HEK293 (cell line): ENCODE measurements at regions not wholly inside any gene's neighbourhood (a gene's known extent, or its start where the extent isn't known, plus 50 kb on each side); places are given as distances from the start of the nearest gene placed in this dataset.
"Not testable (repeated sequence)": the region's sequence is repeated elsewhere in the genome, so short reads cannot be mapped to it uniquely, and the experiment has no call there.

Source experiments
- CTCF ChIA-PET: fragments of 350-600 bp; formaldehyde crosslinking; extraction: SDS; loops from one replicate; lab custom pipeline; 2021; ENCODE audit warnings: antibody characterized with exemption; lab: Yijun Ruan, JAX
- POLR2A ChIA-PET: fragments of 300-600 bp; formaldehyde crosslinking; extraction: SDS; loops from one replicate; lab custom pipeline; 2020; ENCODE audit warnings: antibody characterized with exemption, inconsistent platforms; lab: Yijun Ruan, JAX
- H3K27ac ChIP-seq: fragments of 200-500 bp; sonication (Bioruptor generic); 2 replicates; pipeline ENCODE4 v1.5.1; 2014; ENCODE audit warnings: low read depth, low read length, control low read depth, inconsistent platforms; ENCODE audit errors: extremely low read depth
- H3K36me3 ChIP-seq, 2 experiments: fragments of 200-500 bp in 1 of 2; sonication (Bioruptor generic) in 1 of 2; 1 replicate in 1 of 2; 2 replicates in 1 of 2; pipeline ENCODE4 v1.5.1; 2014 to 2017; ENCODE audit warnings: inconsistent platforms in 2 of 2, low read length in 2 of 2; ENCODE audit not compliant: control insufficient read depth in 2 of 2, insufficient read depth in 1 of 2
- H3K4me1 ChIP-seq: fragments of 200-500 bp; sonication (Bioruptor generic); 2 replicates; pipeline ENCODE4 v1.5.1; 2014; ENCODE audit warnings: mild to moderate bottlenecking, low read length, inconsistent platforms; ENCODE audit not compliant: control insufficient read depth, insufficient read depth
- H3K4me3 ChIP-seq: 2 replicates; pipeline ENCODE4 v1.5.1; 2011; ENCODE audit warnings: low read depth, mild to moderate bottlenecking, control low read depth, low read length, moderate library complexity
- H3K9me3 ChIP-seq: fragments of 200-500 bp; sonication (Bioruptor generic); 2 replicates; pipeline ENCODE4 v1.5.1; 2014; ENCODE audit warnings: low read depth, low read length, inconsistent platforms; ENCODE audit not compliant: control insufficient read depth, insufficient read depth
- ZIC2 ChIP-seq: fragments of 450-650 bp; formaldehyde crosslinking; IDR thresholded peaks from 2 replicates; pipeline ENCODE4 v1.5.1; 2016; ENCODE audit warnings: missing biosample characterization, missing genetic modification characterization
- ZNF2 ChIP-seq: fragments of 450-650 bp; formaldehyde crosslinking; IDR thresholded peaks from 2 replicates; pipeline ENCODE4 v1.5.1; 2016; ENCODE audit warnings: missing biosample characterization, missing genetic modification characterization
- ZNF654 ChIP-seq: fragments of 450-650 bp; formaldehyde crosslinking; IDR thresholded peaks from 2 replicates; pipeline ENCODE4 v1.5.1; 2016; ENCODE audit warnings: low read depth, missing biosample characterization, missing genetic modification characterization
- ZSCAN16 ChIP-seq: fragments of 450-650 bp; formaldehyde crosslinking; IDR thresholded peaks from 2 replicates; pipeline ENCODE4 v1.5.1; 2016; ENCODE audit warnings: missing biosample characterization, missing genetic modification characterization

- no peak overlapping the region for H3K27ac ChIP-seq
- CTCF ChIA-PET: interaction anchor here (0.5 to 1.9 kb wide), 3 partner anchors 9 to 113 kb away, joined by 3 to 9 read pairs (median 4); no protein-coding TSS in a partner anchor
- H3K4me3 ChIP-seq: no peak overlapping the region
- no peaks in the 10 kb centered on the region for H3K9me3 ChIP-seq
- TF ChIP-seq ZSCAN16 (no peak), ZIC2 (tag by site-specific recombination) (no peak)
- TF ChIP-seq, all 188 proteins: peak for 0
- Histone ChIP-seq H3K36me3 (no peaks in the 10 kb centered on the region), H3K4me1 (no peaks in the 10 kb centered on the region)
- POLR2A ChIA-PET: no interaction called here
Measured at GRCh38 chr1:100811808-100812207, 82.8 kb downstream of the EXTL2 start.

GRCh38 chr1:100814938-100815337 lies 79.7 kb downstream of the EXTL2 start:
- H3K4me3 ChIP-seq, POLR2A ChIA-PET, H3K9me3 ChIP-seq, H3K4me1 ChIP-seq, H3K27ac ChIP-seq, H3K36me3 ChIP-seq: not testable (repeated sequence)
- CTCF ChIA-PET: interaction anchor here (0.9 to 1.1 kb wide), 2 partner anchors 8 to 54 kb away, joined by 3 read pairs; no protein-coding TSS in a partner anchor

GRCh38 chr1:100816049-100816448 lies 78.6 kb downstream of the EXTL2 start:
- H3K36me3 ChIP-seq: no peaks in the 10 kb centered on the region
- H3K4me1 ChIP-seq: no peaks in the 10 kb centered on the region
- no peak overlapping the region for H3K4me3 ChIP-seq
- TF ChIP-seq ZNF654: no peak
- TF ChIP-seq, all 188 proteins: peak for 0
- Histone ChIP-seq H3K9me3 (no peaks in the 10 kb centered on the region), H3K27ac (no peak overlapping the region)
- ChIA-PET POLR2A (no interaction called here), CTCF (interaction anchor here (1.5 kb wide), 1 partner anchor 18 kb away, joined by 7 read pairs; no protein-coding TSS in a partner anchor)

GRCh38 chr1:100820195-100820594 lies 74.4 kb downstream of the EXTL2 start:
- 0 out of 2 replicates have a peak, but pooled peaks have one; percentile 29 for TF ChIP-seq ZNF2 (tag by site-specific recombination)
- H3K9me3 ChIP-seq, H3K4me1 ChIP-seq, POLR2A ChIA-PET, H3K36me3 ChIP-seq, H3K27ac ChIP-seq, H3K4me3 ChIP-seq: not testable (repeated sequence)
- CTCF ChIA-PET: interaction anchor here (0.6 to 2.2 kb wide), 4 partner anchors 9 to 211 kb away, joined by 3 to 9 read pairs (median 4); no protein-coding TSS in a partner anchor

GRCh38 chr1:100821919-100822318 lies 72.7 kb downstream of the EXTL2 start:
- H3K27ac ChIP-seq, H3K36me3 ChIP-seq, H3K4me1 ChIP-seq, H3K4me3 ChIP-seq, CTCF ChIA-PET, POLR2A ChIA-PET, H3K9me3 ChIP-seq: not testable (repeated sequence)
